DMS114 treated with DMSO at 0.1 percent for 48 hours (cell line): ENCODE measurements at regions not wholly inside any gene's neighbourhood (a gene's known extent, or its start where the extent isn't known, plus 50 kb on each side); places are given as distances from the start of the nearest gene placed in this dataset.
"Not testable (repeated sequence)": the region's sequence is repeated elsewhere in the genome, so short reads cannot be mapped to it uniquely, and the experiment has no call there.

Experiments used
- DNase-seq: peaks from one replicate; lab custom pipeline; 2025; ENCODE audit not compliant: unreplicated experiment; lab: John Stamatoyannopoulos, UW

- no peak for DNase-seq
These were observed 117.9 kb downstream of the GPCPD1 start for GRCh38 chr20:5492937-5493336.

- DNase-seq: no peak
These were observed 119.4 kb downstream of the GPCPD1 start for GRCh38 chr20:5491455-5491854.

GRCh38 chr20:5489601-5490000, 121.2 kb downstream of the GPCPD1 start:
- DNase-seq: no peak

- no peak for DNase-seq
These were observed 122.0 kb downstream of the GPCPD1 start for GRCh38 chr20:5488823-5489222.

GRCh38 chr20:5486377-5487054, 124.3 kb downstream of the GPCPD1 start:
- DNase-seq: no peak

GRCh38 chr20:5484926-5485325, 125.9 kb downstream of the GPCPD1 start:
- DNase-seq: no peak

- no peak for DNase-seq
These were observed 126.5 kb downstream of the GPCPD1 start for GRCh38 chr20:5484346-5484745.

- no peak for DNase-seq
These were observed 128.0 kb downstream of the GPCPD1 start for GRCh38 chr20:5482791-5483190.

GRCh38 chr20:5481872-5482271, 128.9 kb downstream of the GPCPD1 start:
- DNase-seq: no peak

GRCh38 chr20:5480824-5481600, 129.8 kb downstream of the GPCPD1 start:
- no peak for DNase-seq

- no peak for DNase-seq
These were observed 135.9 kb downstream of the GPCPD1 start for GRCh38 chr20:5474646-5475550.

GRCh38 chr20:5471866-5472265, 138.9 kb downstream of the GPCPD1 start:
- DNase-seq: not testable (repeated sequence)

- no peak for DNase-seq
These were observed 139.4 kb downstream of the GPCPD1 start for GRCh38 chr20:5471368-5471767.

- DNase-seq: no peak
These were observed 139.9 kb downstream of the GPCPD1 start for GRCh38 chr20:5470943-5471342.

GRCh38 chr20:5470458-5470857, 140.3 kb downstream of the GPCPD1 start:
- DNase-seq: no peak

- no peak for DNase-seq
These were observed 141.7 kb downstream of the GPCPD1 start for GRCh38 chr20:5469111-5469510.

- no peak for DNase-seq
These were observed 143.7 kb downstream of the GPCPD1 start for GRCh38 chr20:5467086-5467485.

- DNase-seq: no peak
These were observed 145.2 kb downstream of the GPCPD1 start for GRCh38 chr20:5465604-5465927.

GRCh38 chr20:5464901-5465603, 145.8 kb downstream of the GPCPD1 start:
- DNase-seq: no peak

- DNase-seq: no peak
These were observed 146.4 kb upstream of the PROKR2 start for GRCh38 chr20:5463007-5463686.
